ENCODE measurements at regions not wholly inside any gene's neighbourhood (a gene's known extent, or its start where the extent isn't known, plus 50 kb on each side); places are given as distances from the start of the nearest gene placed in this dataset.

GRCh38 chr6:89026151-89026550 lies 54.4 kb upstream of the PNRC1 start:
- DNase-seq: no peak
- no peak overlapping the region for H2AK5ac ChIP-seq (ENCODE audit: insufficient read length, low read length)

More at GRCh38 chr6:89026151-89026550, 54.4 kb upstream of the PNRC1 start:
- H3K79me1 ChIP-seq (ENCODE audit: insufficient read depth, low read depth, low read length, poor library complexity, severe bottlenecking): no peaks in the 10 kb centered on the region
- Mint-ChIP-seq H3K27me3 (ENCODE audit: low read depth) (no peaks in the 10 kb centered on the region; the same call in 1 of the 2 replicates), H3K4me3 (no peak overlapping the region), H3K9me3 (no peaks in the 10 kb centered on the region; a peak in 1 of 5 replicates), H3K27ac (no peak overlapping the region), H3K36me3 (ENCODE audit: insufficient read depth in 1 of 3, low read depth in 3 of 3) (no peaks in the 10 kb centered on the region), H3K4me1 (peaks cover 21 to 28% of the 10 kb centered on the region in 2 experiments)
- H2BK20ac ChIP-seq (ENCODE audit: low read depth, low read length, poor library complexity, severe bottlenecking): no peak overlapping the region
- H3K9ac ChIP-seq (ENCODE audit: extremely low read depth, insufficient read length, low read length): no peak overlapping the region
- H2AFZ ChIP-seq (ENCODE audit: low read length): no peak overlapping the region
- no peak overlapping the region for H3K23ac ChIP-seq (ENCODE audit: insufficient read length, low read depth, low read length)
- no peak overlapping the region for H3T11ph ChIP-seq (ENCODE audit: low read length)
- no peak overlapping the region for H2BK15ac ChIP-seq (ENCODE audit: low read depth, low read length)
- H3K56ac ChIP-seq (ENCODE audit: insufficient read length, low read depth, low read length): no peak overlapping the region
- H3K27ac ChIP-seq (ENCODE audit: insufficient read length, low read depth, low read length): no peak overlapping the region
- H2BK120ac ChIP-seq (ENCODE audit: low read depth, low read length, poor library complexity, severe bottlenecking): no peak overlapping the region
- H4K91ac ChIP-seq (ENCODE audit: insufficient read length, low read depth, low read length): no peak overlapping the region
- H4K5ac ChIP-seq (ENCODE audit: insufficient read length, low read depth, low read length): no peak overlapping the region
- H3K27me3 ChIP-seq (ENCODE audit: insufficient read depth, low read length): no peaks in the 10 kb centered on the region
- H4K8ac ChIP-seq (replicated peaks; ENCODE audit: insufficient read length, low read depth, low read length): no peak overlapping the region
- H3K4ac ChIP-seq (ENCODE audit: low read depth, low read length): no peak overlapping the region
- no peak overlapping the region for H3K4me2 ChIP-seq (ENCODE audit: insufficient read depth, insufficient read length, low read length)
- no peaks in the 10 kb centered on the region for H3K79me2 ChIP-seq (ENCODE audit: insufficient read depth, low read length)
- H3K4me1 ChIP-seq (ENCODE audit: insufficient read depth, low read length): peaks cover 4% of the 10 kb centered on the region; the same call in 1 of the 2 replicates
- WGBS (ENCODE audit: extremely low coverage, insufficient read length, low lambda C conversion rate): no CpG with 5 or more reads among the region's 4 CpGs
- H3K23me2 ChIP-seq (ENCODE audit: insufficient read length, low read depth, low read length, poor library complexity, severe bottlenecking): no peaks in the 10 kb centered on the region
- H3K18ac ChIP-seq (ENCODE audit: insufficient read length, low read depth, low read length): no peak overlapping the region
- no peak overlapping the region for H2BK12ac ChIP-seq (ENCODE audit: insufficient read length, low read depth, low read length)
- H3K9me3 ChIP-seq (ENCODE audit: control insufficient read depth, low read depth, low read length): no peaks in the 10 kb centered on the region
- no peak overlapping the region for H3K14ac ChIP-seq (ENCODE audit: insufficient read depth, low read length)
- H2BK5ac ChIP-seq (ENCODE audit: insufficient read length, low read length): no peak overlapping the region
- no peaks in the 10 kb centered on the region for H4K20me1 ChIP-seq (ENCODE audit: control insufficient read depth, insufficient read depth, insufficient read length)
- no peak for TF ChIP-seq CTCF (conservative IDR thresholded peaks at IDR 0.05)

All from H9 (cell line).